Suprapubic skin (tissue), 4 donors: ENCODE measurements at regions not wholly inside any gene's neighbourhood (a gene's known extent, or its start where the extent isn't known, plus 50 kb on each side); places are given as distances from the start of the nearest gene placed in this dataset.

Source experiments
- DNase-seq, 2 donors: peaks; one replicate each; pipeline ENCODE4 v3.0.0-alpha.2; 2019; ENCODE audit warnings: low spot score in 2 of 2
- H3K27ac ChIP-seq: fragments of 200-600 bp; sonication (generic); one replicate; pipeline ENCODE4 v1.5.1; 2019
- H3K27me3 ChIP-seq: fragments of 200-600 bp; sonication (generic); one replicate; pipeline ENCODE4 v1.5.1; 2019
- H3K36me3 ChIP-seq: fragments of 200-600 bp; sonication (generic); one replicate; pipeline ENCODE4 v1.5.1; 2019
- H3K4me1 ChIP-seq: fragments of 200-600 bp; sonication (generic); one replicate; pipeline ENCODE4 v1.5.1; 2019
- H3K4me3 ChIP-seq: fragments of 200-600 bp; sonication (generic); one replicate; pipeline ENCODE4 v1.5.1; 2019; ENCODE audit warnings: mild to moderate bottlenecking
- H3K9me3 ChIP-seq: fragments of 200-600 bp; sonication (generic); one replicate; pipeline ENCODE4 v1.5.1; 2019
- EP300 ChIP-seq: sonication (generic); formaldehyde crosslinking; IDR thresholded peaks from one replicate; pipeline ENCODE4 v1.6.1; 2017; ENCODE audit warnings: antibody characterized with exemption
- POLR2A ChIP-seq, 2 donors: fragments of 450-650 bp; IDR thresholded peaks; one replicate each; pipeline ENCODE4 v1.6.1; 2017; ENCODE audit warnings: antibody characterized with exemption in 2 of 2, mild to moderate bottlenecking in 2 of 2, moderate library complexity in 2 of 2
- POLR2AphosphoS5 ChIP-seq, 3 donors: sonication (generic); formaldehyde crosslinking; IDR thresholded peaks; one replicate each; pipeline ENCODE4 v1.6.1; 2017; ENCODE audit warnings: antibody characterized with exemption in 3 of 3
- WGBS: methylation state at CpG from one replicate; pipeline ENCODE4 v1.1.5; 2018; 5-methylcytosine and 5-hydroxymethylcytosine counted together
- TF ChIP-seq, protein P1 (sequence below), 2 donors: fragments of 200-600 bp in 1 of 2; fragments of 450-650 bp in 1 of 2; sonication (generic) in 1 of 2; IDR thresholded peaks; one replicate each; pipeline ENCODE4 v1.5.1; 2016 to 2019; ENCODE audit warnings: antibody characterized with exemption in 2 of 2, mild to moderate bottlenecking in 1 of 2, moderate library complexity in 1 of 2

DNA sequence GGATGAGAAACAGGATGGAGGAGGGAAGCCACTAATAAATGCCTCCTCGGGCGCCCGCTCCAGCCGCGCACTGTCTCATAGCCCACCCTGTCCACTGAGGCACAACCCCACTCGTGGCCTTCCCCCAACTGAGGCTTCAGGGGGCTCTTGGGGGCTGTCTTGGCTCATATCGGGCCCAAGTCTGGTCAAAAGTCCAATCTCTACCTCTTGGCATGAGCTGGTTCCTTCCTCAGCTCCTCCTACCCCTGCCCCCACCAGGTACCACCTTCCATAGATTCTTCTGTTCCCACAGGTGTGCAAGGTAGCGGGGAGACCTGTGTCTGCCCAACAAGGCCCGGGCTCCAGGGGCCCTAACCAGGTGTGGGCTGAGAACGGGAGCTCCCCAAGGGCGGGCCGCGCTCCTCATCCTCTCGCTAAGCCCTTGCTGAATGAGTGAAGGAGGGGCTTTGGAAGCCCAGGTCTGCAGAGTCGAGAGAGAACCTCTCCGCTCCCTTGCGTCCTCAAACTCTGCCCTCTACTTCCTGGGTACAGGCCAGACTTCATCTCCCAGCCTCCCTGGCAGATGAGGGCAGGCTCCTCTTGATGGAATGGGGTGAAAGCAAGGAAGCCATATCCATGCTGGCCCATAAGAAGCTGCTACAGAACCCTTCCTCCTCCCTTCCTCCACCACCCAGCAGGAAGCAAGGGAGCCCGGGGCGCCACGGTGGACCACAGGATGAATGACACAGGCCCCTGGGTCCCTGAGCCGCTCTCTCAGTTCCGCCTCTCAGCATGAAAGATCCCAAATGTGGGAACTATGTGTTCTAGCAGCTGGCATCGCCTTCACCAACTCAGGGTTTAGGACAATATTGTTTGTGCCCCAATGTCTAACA, 74.7 kb downstream of the PSMG1 start:
- no peak overlapping the region for H3K4me3 ChIP-seq
- H3K9me3 ChIP-seq = no peaks in the 10 kb centered on the region
- DNase-seq = peak; percentile 40 to 77
- TF ChIP-seq POLR2A (IDR thresholded peaks at IDR 0.05) (no peak), POLR2AphosphoS5 (IDR thresholded peaks at IDR 0.05) (no peak), EP300 (no peak)
- TF ChIP-seq, protein P1, sequence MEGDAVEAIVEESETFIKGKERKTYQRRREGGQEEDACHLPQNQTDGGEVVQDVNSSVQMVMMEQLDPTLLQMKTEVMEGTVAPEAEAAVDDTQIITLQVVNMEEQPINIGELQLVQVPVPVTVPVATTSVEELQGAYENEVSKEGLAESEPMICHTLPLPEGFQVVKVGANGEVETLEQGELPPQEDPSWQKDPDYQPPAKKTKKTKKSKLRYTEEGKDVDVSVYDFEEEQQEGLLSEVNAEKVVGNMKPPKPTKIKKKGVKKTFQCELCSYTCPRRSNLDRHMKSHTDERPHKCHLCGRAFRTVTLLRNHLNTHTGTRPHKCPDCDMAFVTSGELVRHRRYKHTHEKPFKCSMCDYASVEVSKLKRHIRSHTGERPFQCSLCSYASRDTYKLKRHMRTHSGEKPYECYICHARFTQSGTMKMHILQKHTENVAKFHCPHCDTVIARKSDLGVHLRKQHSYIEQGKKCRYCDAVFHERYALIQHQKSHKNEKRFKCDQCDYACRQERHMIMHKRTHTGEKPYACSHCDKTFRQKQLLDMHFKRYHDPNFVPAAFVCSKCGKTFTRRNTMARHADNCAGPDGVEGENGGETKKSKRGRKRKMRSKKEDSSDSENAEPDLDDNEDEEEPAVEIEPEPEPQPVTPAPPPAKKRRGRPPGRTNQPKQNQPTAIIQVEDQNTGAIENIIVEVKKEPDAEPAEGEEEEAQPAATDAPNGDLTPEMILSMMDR (IDR thresholded peaks at IDR 0.05) = no peak
- H3K27me3 ChIP-seq = no peaks in the 10 kb centered on the region
- no peak overlapping the region for H3K27ac ChIP-seq
- peaks cover 19% of the 10 kb centered on the region for H3K4me1 ChIP-seq
- 82% methylated on average over 6 of the region's 23 CpGs for WGBS
- H3K36me3 ChIP-seq = no peaks in the 10 kb centered on the region

DNA sequence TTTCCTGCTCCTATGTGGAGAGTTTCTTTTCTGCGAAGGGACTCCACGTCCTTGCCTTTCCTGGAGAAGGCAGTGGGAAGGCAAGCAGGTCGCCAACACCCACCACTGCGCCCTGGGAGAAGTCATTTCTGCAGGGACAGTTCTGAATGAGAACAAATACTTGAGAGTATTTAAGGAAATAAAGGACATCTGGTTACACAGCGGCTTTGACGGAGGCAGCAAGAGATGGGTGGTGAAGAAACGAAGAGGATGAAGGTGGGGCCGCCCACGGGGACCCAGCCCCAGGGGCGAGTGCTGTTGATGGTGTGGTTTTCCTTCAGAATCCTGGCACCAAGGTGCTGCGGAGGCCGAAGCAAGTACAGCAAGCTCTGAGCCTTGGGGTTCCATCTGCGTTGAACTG, 75.5 kb downstream of the PSMG1 start:
- 85% methylated on average over 13 of the region's 13 CpGs for WGBS
- H3K4me1 ChIP-seq = peaks cover 19% of the 10 kb centered on the region
- no peaks in the 10 kb centered on the region for H3K9me3 ChIP-seq
- H3K36me3 ChIP-seq = no peaks in the 10 kb centered on the region
- H3K27ac ChIP-seq = no peak overlapping the region
- H3K4me3 ChIP-seq = no peak overlapping the region
- no peaks in the 10 kb centered on the region for H3K27me3 ChIP-seq
- DNase-seq = peak; percentile 61 to 62
- TF ChIP-seq, protein P1 (IDR thresholded peaks at IDR 0.05) = no peak

DNA sequence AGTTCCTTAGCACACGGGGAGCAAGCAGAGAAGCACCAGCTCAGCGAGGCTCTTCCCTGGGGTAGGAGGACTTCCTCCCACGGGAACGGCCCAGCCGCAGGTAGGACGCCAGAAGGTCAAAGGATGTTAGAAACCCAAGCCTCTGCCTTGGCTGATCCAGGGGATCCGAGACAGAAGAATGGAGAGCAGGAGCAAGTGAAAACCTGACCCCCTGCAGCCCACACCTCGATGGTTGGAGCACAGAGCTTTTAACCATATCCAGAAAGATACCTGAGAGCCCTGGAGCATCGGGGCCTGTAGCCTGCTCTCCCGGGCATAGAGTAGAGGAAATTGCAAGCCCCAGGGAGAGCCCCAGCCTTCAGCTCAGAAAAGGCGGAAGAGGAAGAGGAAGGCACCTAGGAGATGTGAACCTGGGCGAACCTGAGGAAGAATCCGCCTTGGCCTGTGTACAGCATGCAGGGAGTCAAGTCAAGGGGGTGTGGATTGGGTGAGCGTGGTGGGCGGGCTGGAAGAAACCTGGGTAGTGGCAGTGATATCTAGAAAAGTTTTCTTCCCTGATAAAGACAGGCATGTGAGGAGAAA, 76.3 kb downstream of the PSMG1 start:
- no peak for TF ChIP-seq EP300
- no peak for TF ChIP-seq POLR2A (IDR thresholded peaks at IDR 0.05)
- no peak for TF ChIP-seq POLR2AphosphoS5 (IDR thresholded peaks at IDR 0.05)
- H3K4me1 ChIP-seq = peaks cover 19% of the 10 kb centered on the region
- H3K9me3 ChIP-seq = no peaks in the 10 kb centered on the region
- 91% methylated on average over 15 of the region's 15 CpGs for WGBS
- H3K27ac ChIP-seq = no peak overlapping the region
- no peaks in the 10 kb centered on the region for H3K27me3 ChIP-seq
- no peaks in the 10 kb centered on the region for H3K36me3 ChIP-seq
- peak in 1 of 2 donors; percentile 58 for DNase-seq
- no peak overlapping the region for H3K4me3 ChIP-seq

DNA sequence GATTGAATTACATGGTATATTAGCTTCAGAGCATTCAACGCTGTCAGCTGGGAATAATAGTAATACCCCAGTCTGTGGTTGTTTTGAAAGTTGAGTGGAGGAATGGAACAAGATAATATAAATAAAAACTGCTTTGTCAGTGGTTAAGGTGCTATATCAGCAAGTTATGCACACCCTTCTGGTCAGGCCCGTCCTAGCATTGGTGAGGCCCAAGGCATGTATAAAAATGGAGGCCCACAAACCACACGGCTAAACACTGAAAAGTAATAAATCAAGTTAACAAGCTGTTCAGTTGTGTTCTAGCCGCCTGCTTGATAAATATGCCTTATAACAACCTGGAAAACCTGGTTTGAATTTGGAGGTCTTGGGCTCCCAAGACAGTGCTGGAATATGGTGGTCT, 77.4 kb downstream of the PSMG1 start:
- no peaks in the 10 kb centered on the region for H3K9me3 ChIP-seq
- H3K4me3 ChIP-seq = no peak overlapping the region
- TF ChIP-seq POLR2AphosphoS5 (IDR thresholded peaks at IDR 0.05) (no peak), EP300 (no peak), POLR2A (IDR thresholded peaks at IDR 0.05) (no peak)
- TF ChIP-seq, protein P1 (IDR thresholded peaks at IDR 0.05) = no peak
- no peaks in the 10 kb centered on the region for H3K36me3 ChIP-seq
- DNase-seq = no peak
- H3K4me1 ChIP-seq = peaks cover 19% of the 10 kb centered on the region
- H3K27me3 ChIP-seq = no peaks in the 10 kb centered on the region
- whole genome bisulfite sequencing = 71% methylated on average over 4 of the region's 4 CpGs
- H3K27ac ChIP-seq = no peak overlapping the region

DNA sequence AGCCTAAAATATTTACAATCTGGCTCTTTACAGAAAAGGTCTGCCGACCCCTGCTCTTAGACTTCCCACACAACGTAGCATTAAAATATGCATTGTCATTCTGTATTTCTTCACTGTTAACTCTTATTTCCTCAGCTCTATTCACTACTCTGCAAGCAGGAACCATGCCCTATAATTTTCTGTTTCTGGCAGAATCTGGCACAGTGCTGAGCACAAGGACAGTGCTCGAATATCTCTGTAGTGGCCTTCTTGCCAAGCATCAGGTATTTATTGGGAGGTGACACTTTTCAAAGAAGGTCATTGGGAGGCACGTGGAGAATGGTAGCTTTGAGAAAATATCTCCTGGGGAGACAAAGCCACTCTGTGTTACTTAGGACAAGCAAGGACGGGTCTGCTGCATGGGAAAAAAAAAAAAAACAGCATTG, 77.9 kb downstream of the PSMG1 start:
- DNase-seq = no peak
- TF ChIP-seq, protein P1 (IDR thresholded peaks at IDR 0.05) = no peak
- TF ChIP-seq POLR2AphosphoS5 (IDR thresholded peaks at IDR 0.05) (no peak), EP300 (no peak), POLR2A (IDR thresholded peaks at IDR 0.05) (no peak)
- 52% methylated on average over 5 of the region's 5 CpGs for WGBS

More for the DNA sequence above, 77.9 kb downstream of the PSMG1 start:
- peaks cover 19% of the 10 kb centered on the region for H3K4me1 ChIP-seq
- H3K27ac ChIP-seq = no peak overlapping the region
- H3K36me3 ChIP-seq = no peaks in the 10 kb centered on the region
- H3K4me3 ChIP-seq = no peak overlapping the region
- no peaks in the 10 kb centered on the region for H3K9me3 ChIP-seq
- no peaks in the 10 kb centered on the region for H3K27me3 ChIP-seq
